Keratinocyte (primary cell): ENCODE measurements at regions not wholly inside any gene's neighbourhood (a gene's known extent, or its start where the extent isn't known, plus 50 kb on each side); places are given as distances from the start of the nearest gene placed in this dataset.

Experiments
- DNase-seq: peaks from one replicate; pipeline ENCODE4 v3.0.0-alpha.2; 2011; ENCODE audit warnings: low read depth, missing footprints, low spot score
- FAIRE-seq: peaks from 2 replicates; lab custom pipeline; 2011; peaks lifted over from hg19 to GRCh38; lab: Jason Lieb, UNC
- H2AFZ ChIP-seq: 2 replicates; pipeline ENCODE4 v1.6.0; 2012; ENCODE audit warnings: low read length, control low read depth, inconsistent platforms; ENCODE audit not compliant: control insufficient read depth
- H3K27ac ChIP-seq: 2 replicates; pipeline ENCODE4 v1.5.1; 2011; ENCODE audit warnings: low read length; ENCODE audit not compliant: control insufficient read depth, insufficient read depth
- H3K27me3 ChIP-seq: 3 replicates; pipeline ENCODE4 v1.6.0; 2011; ENCODE audit warnings: low read length; ENCODE audit not compliant: control insufficient read depth, insufficient read depth; ENCODE audit errors: extremely low read depth
- H3K36me3 ChIP-seq, 2 experiments: 2 replicates in 1 of 2; 3 replicates in 1 of 2; pipeline ENCODE4 v1.5.1; 2011; ENCODE audit warnings: low read length in 2 of 2, mild to moderate bottlenecking in 1 of 2; ENCODE audit not compliant: control insufficient read depth in 2 of 2, insufficient read depth in 2 of 2; ENCODE audit errors: extremely low read depth in 1 of 2
- H3K4me1 ChIP-seq: 3 replicates; pipeline ENCODE4 v1.5.1; 2011; ENCODE audit warnings: low read length; ENCODE audit not compliant: control insufficient read depth, insufficient read depth; ENCODE audit errors: extremely low read depth
- H3K4me2 ChIP-seq: 3 replicates; pipeline ENCODE4 v1.6.0; 2011; ENCODE audit warnings: low read depth, low read length; ENCODE audit not compliant: control insufficient read depth, insufficient read depth; ENCODE audit errors: extremely low read depth
- H3K4me3 ChIP-seq, 3 experiments: fragments of 200-600 bp in 1 of 3; sonication (generic) in 1 of 3; 2 replicates in 2 of 3; 3 replicates in 1 of 3; pipeline ENCODE4 v1.5.1; 2011 to 2016; ENCODE audit warnings: low read length in 3 of 3, mild to moderate bottlenecking in 3 of 3, control low read depth in 2 of 3, inconsistent platforms in 1 of 3, low read depth in 1 of 3, mixed read lengths in 1 of 3, mixed run types in 1 of 3, moderate library complexity in 1 of 3; ENCODE audit not compliant: control insufficient read depth in 2 of 3, insufficient read depth in 2 of 3; ENCODE audit errors: extremely low read depth in 1 of 3
- H3K79me2 ChIP-seq: 2 replicates; pipeline ENCODE4 v1.6.0; 2012; ENCODE audit warnings: low read length; ENCODE audit not compliant: control insufficient read depth, insufficient read depth
- H3K9ac ChIP-seq: 3 replicates; pipeline ENCODE4 v1.6.0; 2011; ENCODE audit warnings: low read length; ENCODE audit not compliant: control insufficient read depth, insufficient read depth; ENCODE audit errors: extremely low read depth
- H3K9me1 ChIP-seq: 3 replicates; pipeline ENCODE4 v1.6.0; 2011; ENCODE audit warnings: low read length; ENCODE audit not compliant: control insufficient read depth, insufficient read depth; ENCODE audit errors: extremely low read depth
- H3K9me3 ChIP-seq: 2 replicates; pipeline ENCODE4 v1.5.1; 2012; ENCODE audit warnings: low read depth, low read length; ENCODE audit not compliant: control insufficient read depth
- H4K20me1 ChIP-seq: 3 replicates; pipeline ENCODE4 v1.6.0; 2011; ENCODE audit warnings: low read length; ENCODE audit not compliant: control insufficient read depth, insufficient read depth; ENCODE audit errors: extremely low read depth
- EZH2 ChIP-seq: IDR thresholded peaks from one replicate; pipeline ENCODE4 v1.6.1; 2012; ENCODE audit warnings: inconsistent platforms, mild to moderate bottlenecking, low read length, moderate library complexity
- dilution Hi-C: fragments of 300-500 bp; cut with MboI; formaldehyde crosslinking; loops from one replicate; pipeline ENCODE4 v1.7.0; 2020; ENCODE audit warnings: low sequenced_read_pairs; ENCODE audit not compliant: extremely low pct_ligation_motif_present
- TF ChIP-seq, protein P1 (sequence below), 3 experiments: IDR thresholded peaks in 1 of 3; conservative IDR thresholded peaks in 1 of 3; optimal IDR thresholded peaks in 1 of 3; 2 replicates in 2 of 3; 3 replicates in 1 of 3; pipeline versions ENCODE3 to v1.5.1; 2011; ENCODE audit warnings: low read length in 3 of 3, mild to moderate bottlenecking in 3 of 3, moderate library complexity in 2 of 3, control low read depth in 1 of 3, inconsistent platforms in 1 of 3; ENCODE audit not compliant: insufficient read depth in 2 of 3; ENCODE audit errors: extremely low read depth in 1 of 3

DNA sequence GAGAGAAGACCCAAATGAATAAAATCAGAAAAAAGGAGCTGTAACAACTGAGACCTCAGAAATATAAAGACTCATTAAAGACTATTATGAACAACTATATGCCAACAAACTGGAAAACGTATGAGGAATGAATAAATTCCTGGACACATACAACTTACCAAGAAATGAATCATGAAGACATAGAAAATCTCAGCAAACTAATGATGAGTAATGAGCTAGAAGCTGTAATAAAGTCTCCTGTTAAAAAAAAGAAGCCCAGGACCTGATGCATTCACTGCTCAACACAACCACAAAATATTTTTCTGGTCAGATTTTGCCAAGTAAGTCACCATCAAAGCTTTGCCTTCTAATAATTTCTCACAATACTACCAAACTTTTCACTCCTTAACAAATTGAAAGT, 666.7 kb downstream of the LRRC70 start:
- no peak overlapping the region for H2AFZ ChIP-seq
- peak; percentile 19 for DNase-seq
- no peaks in the 10 kb centered on the region for H3K27me3 ChIP-seq
- no peak overlapping the region for H3K4me3 ChIP-seq
- no peaks in the 10 kb centered on the region for H3K9me1 ChIP-seq
- no peaks in the 10 kb centered on the region for H3K9me3 ChIP-seq
- no peaks in the 10 kb centered on the region for H3K79me2 ChIP-seq
- no peaks in the 10 kb centered on the region for H3K4me1 ChIP-seq
- TF ChIP-seq, protein P1, sequence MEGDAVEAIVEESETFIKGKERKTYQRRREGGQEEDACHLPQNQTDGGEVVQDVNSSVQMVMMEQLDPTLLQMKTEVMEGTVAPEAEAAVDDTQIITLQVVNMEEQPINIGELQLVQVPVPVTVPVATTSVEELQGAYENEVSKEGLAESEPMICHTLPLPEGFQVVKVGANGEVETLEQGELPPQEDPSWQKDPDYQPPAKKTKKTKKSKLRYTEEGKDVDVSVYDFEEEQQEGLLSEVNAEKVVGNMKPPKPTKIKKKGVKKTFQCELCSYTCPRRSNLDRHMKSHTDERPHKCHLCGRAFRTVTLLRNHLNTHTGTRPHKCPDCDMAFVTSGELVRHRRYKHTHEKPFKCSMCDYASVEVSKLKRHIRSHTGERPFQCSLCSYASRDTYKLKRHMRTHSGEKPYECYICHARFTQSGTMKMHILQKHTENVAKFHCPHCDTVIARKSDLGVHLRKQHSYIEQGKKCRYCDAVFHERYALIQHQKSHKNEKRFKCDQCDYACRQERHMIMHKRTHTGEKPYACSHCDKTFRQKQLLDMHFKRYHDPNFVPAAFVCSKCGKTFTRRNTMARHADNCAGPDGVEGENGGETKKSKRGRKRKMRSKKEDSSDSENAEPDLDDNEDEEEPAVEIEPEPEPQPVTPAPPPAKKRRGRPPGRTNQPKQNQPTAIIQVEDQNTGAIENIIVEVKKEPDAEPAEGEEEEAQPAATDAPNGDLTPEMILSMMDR (optimal IDR thresholded peaks at IDR 0.05 in 1 of 3, IDR thresholded peaks at IDR 0.05 in 1 of 3, conservative IDR thresholded peaks at IDR 0.05 in 1 of 3; ENCODE audit: extremely low read depth in 1 of 3, insufficient read depth in 2 of 3, low read length in 3 of 3): no peak
- TF ChIP-seq EZH2: no peak
- dilution Hi-C loops: no loop called here
- H3K4me2 ChIP-seq: no peak overlapping the region
- H3K27ac ChIP-seq: no peak overlapping the region
- H4K20me1 ChIP-seq: no peaks in the 10 kb centered on the region
- H3K9ac ChIP-seq: no peak overlapping the region
- no peak for FAIRE-seq
- no peaks in the 10 kb centered on the region for H3K36me3 ChIP-seq

DNA sequence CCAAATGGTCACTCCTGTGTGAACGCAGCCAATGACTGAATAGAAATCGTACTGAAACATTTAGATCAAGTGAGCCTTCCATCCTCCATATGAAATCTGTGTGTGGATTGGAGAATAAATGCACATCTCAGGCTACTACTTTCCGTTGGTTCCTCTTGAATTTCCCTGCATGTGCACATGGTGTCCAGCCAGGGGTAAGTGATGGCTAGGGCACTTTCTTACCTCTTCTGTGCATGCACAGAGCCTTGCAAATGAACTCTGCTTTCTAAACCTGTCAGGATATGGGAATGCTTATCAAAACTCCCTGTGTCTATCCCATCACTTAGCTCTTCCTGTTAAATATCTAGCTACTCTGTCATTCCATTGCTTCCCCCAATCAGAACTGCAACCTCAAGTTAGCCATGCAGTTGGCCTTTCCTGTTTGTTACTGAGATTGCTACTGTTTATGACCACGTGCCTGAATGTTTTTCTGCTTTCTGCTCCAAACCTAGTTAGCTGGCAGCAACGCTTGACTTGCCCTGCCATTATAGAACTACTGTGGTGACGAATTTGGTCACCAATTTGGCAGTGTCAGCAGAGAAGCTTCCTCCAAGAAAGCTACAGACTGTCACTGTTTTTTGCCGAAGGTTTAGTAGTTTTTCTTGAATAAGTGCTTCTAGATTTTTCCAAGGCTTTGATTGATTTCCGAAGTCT, 661.6 kb downstream of the LRRC70 start:
- TF ChIP-seq, protein P1 (optimal IDR thresholded peaks at IDR 0.05 in 1 of 3, IDR thresholded peaks at IDR 0.05 in 1 of 3, conservative IDR thresholded peaks at IDR 0.05 in 1 of 3; ENCODE audit: extremely low read depth in 1 of 3, insufficient read depth in 2 of 3, low read length in 3 of 3): no peak
- no peak for TF ChIP-seq EZH2
- Histone ChIP-seq H3K27me3 (no peaks in the 10 kb centered on the region), H3K4me1 (no peaks in the 10 kb centered on the region), H2AFZ (no peak overlapping the region), H3K36me3 (no peaks in the 10 kb centered on the region), H3K79me2 (no peaks in the 10 kb centered on the region), H4K20me1 (no peaks in the 10 kb centered on the region), H3K9me3 (no peaks in the 10 kb centered on the region), H3K4me2 (no peak overlapping the region), H3K4me3 (no peak overlapping the region), H3K9ac (no peak overlapping the region), H3K9me1 (no peaks in the 10 kb centered on the region), H3K27ac (no peak overlapping the region)
- DNase-seq (no peak), FAIRE-seq (no peak)
- dilution Hi-C loops: no loop called here
